ENCODE measurements at regions not wholly inside any gene's neighbourhood (a gene's known extent, or its start where the extent isn't known, plus 50 kb on each side); places are given as distances from the start of the nearest gene placed in this dataset. TPM values are rescaled to one million over a fixed set of nuclear protein-coding genes. Genes with fewer than 3 reads are reported as not detected.

- TF ChIP-seq, protein P1, sequence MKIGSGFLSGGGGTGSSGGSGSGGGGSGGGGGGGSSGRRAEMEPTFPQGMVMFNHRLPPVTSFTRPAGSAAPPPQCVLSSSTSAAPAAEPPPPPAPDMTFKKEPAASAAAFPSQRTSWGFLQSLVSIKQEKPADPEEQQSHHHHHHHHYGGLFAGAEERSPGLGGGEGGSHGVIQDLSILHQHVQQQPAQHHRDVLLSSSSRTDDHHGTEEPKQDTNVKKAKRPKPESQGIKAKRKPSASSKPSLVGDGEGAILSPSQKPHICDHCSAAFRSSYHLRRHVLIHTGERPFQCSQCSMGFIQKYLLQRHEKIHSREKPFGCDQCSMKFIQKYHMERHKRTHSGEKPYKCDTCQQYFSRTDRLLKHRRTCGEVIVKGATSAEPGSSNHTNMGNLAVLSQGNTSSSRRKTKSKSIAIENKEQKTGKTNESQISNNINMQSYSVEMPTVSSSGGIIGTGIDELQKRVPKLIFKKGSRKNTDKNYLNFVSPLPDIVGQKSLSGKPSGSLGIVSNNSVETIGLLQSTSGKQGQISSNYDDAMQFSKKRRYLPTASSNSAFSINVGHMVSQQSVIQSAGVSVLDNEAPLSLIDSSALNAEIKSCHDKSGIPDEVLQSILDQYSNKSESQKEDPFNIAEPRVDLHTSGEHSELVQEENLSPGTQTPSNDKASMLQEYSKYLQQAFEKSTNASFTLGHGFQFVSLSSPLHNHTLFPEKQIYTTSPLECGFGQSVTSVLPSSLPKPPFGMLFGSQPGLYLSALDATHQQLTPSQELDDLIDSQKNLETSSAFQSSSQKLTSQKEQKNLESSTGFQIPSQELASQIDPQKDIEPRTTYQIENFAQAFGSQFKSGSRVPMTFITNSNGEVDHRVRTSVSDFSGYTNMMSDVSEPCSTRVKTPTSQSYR (CRISPR knock-in tag; IDR thresholded peaks at IDR 0.05): no peak
- TF ChIP-seq, protein P2, sequence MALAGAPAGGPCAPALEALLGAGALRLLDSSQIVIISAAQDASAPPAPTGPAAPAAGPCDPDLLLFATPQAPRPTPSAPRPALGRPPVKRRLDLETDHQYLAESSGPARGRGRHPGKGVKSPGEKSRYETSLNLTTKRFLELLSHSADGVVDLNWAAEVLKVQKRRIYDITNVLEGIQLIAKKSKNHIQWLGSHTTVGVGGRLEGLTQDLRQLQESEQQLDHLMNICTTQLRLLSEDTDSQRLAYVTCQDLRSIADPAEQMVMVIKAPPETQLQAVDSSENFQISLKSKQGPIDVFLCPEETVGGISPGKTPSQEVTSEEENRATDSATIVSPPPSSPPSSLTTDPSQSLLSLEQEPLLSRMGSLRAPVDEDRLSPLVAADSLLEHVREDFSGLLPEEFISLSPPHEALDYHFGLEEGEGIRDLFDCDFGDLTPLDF (CRISPR knock-in tag; IDR thresholded peaks at IDR 0.05): no peak
- TF ChIP-seq NFE2L1 (CRISPR knock-in tag; IDR thresholded peaks at IDR 0.05): no peak
- TF ChIP-seq FOXP1 (CRISPR knock-in tag; IDR thresholded peaks at IDR 0.05; ENCODE audit: borderline replicate concordance): no peak
Observed at GRCh38 chr16:77137045-77137444, 53.9 kb upstream of the MON1B start (continued).

Small RNA genes in the stretch of these regions (microRNA-seq; reads per million reads assigned to microRNA genes)
- not detected for gene MIR4719 (ENCODE audit: borderline number of aligned reads)

All from WTC11 (cell line).